ENCODE measurements at regions not wholly inside any gene's neighbourhood (a gene's known extent, or its start where the extent isn't known, plus 50 kb on each side); places are given as distances from the start of the nearest gene placed in this dataset.
"Not testable (repeated sequence)": the region's sequence is repeated elsewhere in the genome, so short reads cannot be mapped to it uniquely, and the experiment has no call there.

DNA sequence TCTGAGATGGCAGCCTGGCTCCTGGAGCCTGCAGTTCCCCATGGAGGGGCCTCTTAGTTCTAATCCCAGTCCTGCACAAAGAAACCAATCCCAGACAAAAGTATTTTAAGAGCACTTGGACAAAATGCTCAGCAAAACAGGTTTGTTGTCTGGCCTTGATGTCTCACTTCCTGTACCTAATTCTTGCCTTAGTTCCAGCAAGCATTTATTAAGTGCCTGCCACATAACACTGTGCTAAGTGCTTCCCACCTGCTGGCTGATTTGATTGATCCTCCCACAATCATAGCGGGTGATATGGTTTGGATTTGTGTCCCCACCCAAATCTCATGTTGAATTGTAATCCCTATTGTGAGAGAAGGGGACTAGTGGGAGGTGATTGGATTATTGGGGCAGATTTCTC lies 65.7 kb upstream of the HABP2 start:
- TF ChIP-seq GABPA (IDR thresholded peaks at IDR 0.05; ENCODE audit: low read depth) (no peak), SPI1 (IDR thresholded peaks at IDR 0.05; ENCODE audit: borderline replicate concordance, low read depth) (no peak), POLR2AphosphoS5 (IDR thresholded peaks at IDR 0.05; ENCODE audit: low read depth) (no peak)
- TF ChIP-seq, protein P1, sequence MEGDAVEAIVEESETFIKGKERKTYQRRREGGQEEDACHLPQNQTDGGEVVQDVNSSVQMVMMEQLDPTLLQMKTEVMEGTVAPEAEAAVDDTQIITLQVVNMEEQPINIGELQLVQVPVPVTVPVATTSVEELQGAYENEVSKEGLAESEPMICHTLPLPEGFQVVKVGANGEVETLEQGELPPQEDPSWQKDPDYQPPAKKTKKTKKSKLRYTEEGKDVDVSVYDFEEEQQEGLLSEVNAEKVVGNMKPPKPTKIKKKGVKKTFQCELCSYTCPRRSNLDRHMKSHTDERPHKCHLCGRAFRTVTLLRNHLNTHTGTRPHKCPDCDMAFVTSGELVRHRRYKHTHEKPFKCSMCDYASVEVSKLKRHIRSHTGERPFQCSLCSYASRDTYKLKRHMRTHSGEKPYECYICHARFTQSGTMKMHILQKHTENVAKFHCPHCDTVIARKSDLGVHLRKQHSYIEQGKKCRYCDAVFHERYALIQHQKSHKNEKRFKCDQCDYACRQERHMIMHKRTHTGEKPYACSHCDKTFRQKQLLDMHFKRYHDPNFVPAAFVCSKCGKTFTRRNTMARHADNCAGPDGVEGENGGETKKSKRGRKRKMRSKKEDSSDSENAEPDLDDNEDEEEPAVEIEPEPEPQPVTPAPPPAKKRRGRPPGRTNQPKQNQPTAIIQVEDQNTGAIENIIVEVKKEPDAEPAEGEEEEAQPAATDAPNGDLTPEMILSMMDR (IDR thresholded peaks at IDR 0.05; ENCODE audit: insufficient read depth, low read length) = no peak
- Histone ChIP-seq H3K27ac (replicated peaks) (no peak overlapping the region), H3K27me3 (ENCODE audit: insufficient read depth, poor library complexity, severe bottlenecking) (no peaks in the 10 kb centered on the region), H3K4me3 (replicated peaks; ENCODE audit: insufficient read depth, low read length) (no peak overlapping the region)
- DNase-seq (ENCODE audit: low read depth in 1 of 2, low spot score in 1 of 2) = no peak

DNA sequence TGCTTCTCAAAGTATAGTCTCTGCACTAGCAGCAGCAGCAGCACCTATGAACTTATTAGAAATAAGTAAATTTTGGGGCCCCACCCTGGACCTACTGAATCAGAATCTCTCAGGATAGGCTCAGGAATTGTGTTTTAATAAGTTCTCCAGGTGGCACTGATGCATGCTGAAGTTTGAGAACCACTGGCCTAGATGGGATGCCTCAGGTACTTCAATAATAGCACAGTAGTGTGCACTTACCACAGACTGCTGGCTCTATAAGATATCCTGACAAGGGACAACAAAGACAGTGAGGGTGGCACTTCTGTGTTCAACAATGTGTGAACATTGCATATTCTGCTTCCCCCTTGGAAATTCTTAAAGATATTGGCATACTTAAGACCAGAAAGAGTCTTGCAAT lies 64.7 kb upstream of the HABP2 start:
- no peak overlapping the region for H3K4me3 ChIP-seq (replicated peaks; ENCODE audit: insufficient read depth, low read length)
- no peaks in the 10 kb centered on the region for H3K27me3 ChIP-seq (ENCODE audit: insufficient read depth, poor library complexity, severe bottlenecking)
- no peak for TF ChIP-seq POLR2AphosphoS5 (IDR thresholded peaks at IDR 0.05; ENCODE audit: low read depth)
- TF ChIP-seq, protein P1 (IDR thresholded peaks at IDR 0.05; ENCODE audit: insufficient read depth, low read length) = no peak
- TF ChIP-seq, protein P2, sequence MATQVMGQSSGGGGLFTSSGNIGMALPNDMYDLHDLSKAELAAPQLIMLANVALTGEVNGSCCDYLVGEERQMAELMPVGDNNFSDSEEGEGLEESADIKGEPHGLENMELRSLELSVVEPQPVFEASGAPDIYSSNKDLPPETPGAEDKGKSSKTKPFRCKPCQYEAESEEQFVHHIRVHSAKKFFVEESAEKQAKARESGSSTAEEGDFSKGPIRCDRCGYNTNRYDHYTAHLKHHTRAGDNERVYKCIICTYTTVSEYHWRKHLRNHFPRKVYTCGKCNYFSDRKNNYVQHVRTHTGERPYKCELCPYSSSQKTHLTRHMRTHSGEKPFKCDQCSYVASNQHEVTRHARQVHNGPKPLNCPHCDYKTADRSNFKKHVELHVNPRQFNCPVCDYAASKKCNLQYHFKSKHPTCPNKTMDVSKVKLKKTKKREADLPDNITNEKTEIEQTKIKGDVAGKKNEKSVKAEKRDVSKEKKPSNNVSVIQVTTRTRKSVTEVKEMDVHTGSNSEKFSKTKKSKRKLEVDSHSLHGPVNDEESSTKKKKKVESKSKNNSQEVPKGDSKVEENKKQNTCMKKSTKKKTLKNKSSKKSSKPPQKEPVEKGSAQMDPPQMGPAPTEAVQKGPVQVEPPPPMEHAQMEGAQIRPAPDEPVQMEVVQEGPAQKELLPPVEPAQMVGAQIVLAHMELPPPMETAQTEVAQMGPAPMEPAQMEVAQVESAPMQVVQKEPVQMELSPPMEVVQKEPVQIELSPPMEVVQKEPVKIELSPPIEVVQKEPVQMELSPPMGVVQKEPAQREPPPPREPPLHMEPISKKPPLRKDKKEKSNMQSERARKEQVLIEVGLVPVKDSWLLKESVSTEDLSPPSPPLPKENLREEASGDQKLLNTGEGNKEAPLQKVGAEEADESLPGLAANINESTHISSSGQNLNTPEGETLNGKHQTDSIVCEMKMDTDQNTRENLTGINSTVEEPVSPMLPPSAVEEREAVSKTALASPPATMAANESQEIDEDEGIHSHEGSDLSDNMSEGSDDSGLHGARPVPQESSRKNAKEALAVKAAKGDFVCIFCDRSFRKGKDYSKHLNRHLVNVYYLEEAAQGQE (IDR thresholded peaks at IDR 0.05; ENCODE audit: insufficient replicate concordance, low read depth) = no peak
- no peak for TF ChIP-seq SPI1 (IDR thresholded peaks at IDR 0.05; ENCODE audit: borderline replicate concordance, low read depth)
- TF ChIP-seq GABPA (IDR thresholded peaks at IDR 0.05; ENCODE audit: low read depth) = no peak
- no peak for DNase-seq (ENCODE audit: low read depth in 1 of 2, low spot score in 1 of 2)
- H3K27ac ChIP-seq (replicated peaks) = no peak overlapping the region

DNA sequence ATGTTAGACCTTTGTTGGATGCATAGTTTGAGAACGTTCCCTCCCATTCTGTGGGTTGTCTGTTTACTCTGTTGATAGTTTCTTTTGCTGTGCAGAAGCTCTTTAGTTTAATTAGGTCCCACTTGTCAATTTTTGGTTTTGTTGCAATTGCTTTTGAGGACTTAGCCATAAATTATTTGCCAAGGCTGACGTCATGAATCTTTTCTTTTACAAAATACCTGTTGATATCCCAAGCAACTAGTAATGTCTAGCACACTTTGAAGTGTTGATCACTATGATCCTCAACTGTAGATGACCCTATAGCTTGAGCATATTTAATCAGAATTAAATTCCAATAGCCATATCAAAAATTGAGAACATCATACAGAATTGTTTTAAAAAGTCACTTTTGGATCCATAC lies 63.3 kb upstream of the HABP2 start:
- not testable (repeated sequence) for H3K4me3 ChIP-seq (replicated peaks; ENCODE audit: insufficient read depth, low read length); H3K27me3 ChIP-seq (ENCODE audit: insufficient read depth, poor library complexity, severe bottlenecking); DNase-seq (ENCODE audit: low read depth in 1 of 2, low spot score in 1 of 2); H3K27ac ChIP-seq (replicated peaks)

DNA sequence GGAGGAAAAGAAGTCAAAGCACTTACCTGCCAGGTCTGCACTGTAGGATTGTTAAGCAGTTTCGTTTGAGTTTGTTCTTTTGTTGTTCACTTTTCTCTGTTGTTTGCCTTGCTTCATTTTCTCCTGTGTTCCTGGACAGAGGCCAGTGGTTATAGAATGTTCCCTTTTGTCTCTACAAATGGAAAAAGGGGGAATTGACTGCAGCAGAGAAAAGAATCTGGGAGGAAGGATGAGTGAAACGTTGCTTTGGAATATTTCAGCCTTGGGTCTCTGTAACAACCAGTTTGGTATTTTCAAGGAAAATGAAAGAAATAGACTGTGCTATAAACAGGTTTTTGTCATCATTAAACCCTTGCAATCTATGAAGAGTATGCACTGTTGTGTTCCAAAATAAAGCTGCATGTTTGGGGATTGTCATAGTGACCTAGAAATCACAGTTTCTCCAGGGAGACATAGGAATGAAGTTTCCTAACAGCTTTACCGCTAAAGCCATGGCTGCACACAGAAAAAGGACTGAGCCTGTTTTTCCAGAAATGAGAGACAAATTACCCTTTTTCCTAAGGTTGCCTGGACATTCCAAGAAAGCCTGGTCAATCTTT lies 60.8 kb upstream of the HABP2 start:
- H3K4me3 ChIP-seq (replicated peaks; ENCODE audit: insufficient read depth, low read length) = no peak overlapping the region
- peaks cover 4% of the 10 kb centered on the region for H3K27me3 ChIP-seq (ENCODE audit: insufficient read depth, poor library complexity, severe bottlenecking)
- TF ChIP-seq SPI1 (IDR thresholded peaks at IDR 0.05; ENCODE audit: borderline replicate concordance, low read depth) = no peak
- TF ChIP-seq GABPA (IDR thresholded peaks at IDR 0.05; ENCODE audit: low read depth) = no peak
- no peak for TF ChIP-seq POLR2AphosphoS5 (IDR thresholded peaks at IDR 0.05; ENCODE audit: low read depth)
- TF ChIP-seq, protein P2 (IDR thresholded peaks at IDR 0.05; ENCODE audit: insufficient replicate concordance, low read depth) = no peak
- TF ChIP-seq, protein P1 (IDR thresholded peaks at IDR 0.05; ENCODE audit: insufficient read depth, low read length) = no peak
- no peak overlapping the region for H3K27ac ChIP-seq (replicated peaks)
- no peak for DNase-seq (ENCODE audit: low read depth in 1 of 2, low spot score in 1 of 2)

Data from HL-60 (cell line).